D721Med (cell line): ENCODE measurements at regions not wholly inside any gene's neighbourhood (a gene's known extent, or its start where the extent isn't known, plus 50 kb on each side); places are given as distances from the start of the nearest gene placed in this dataset.

Source experiments
- DNase-seq: peaks from one replicate; pipeline ENCODE4 v3.0.0; 2011; ENCODE audit warnings: low spot score; ENCODE audit not compliant: insufficient read length
- FAIRE-seq: peaks from 2 replicates; lab custom pipeline; 2011; peaks lifted over from hg19 to GRCh38; lab: Jason Lieb, UNC
- CTCF ChIP-seq: IDR thresholded peaks from 2 replicates; pipeline ENCODE4 v1.5.1; 2012; ENCODE audit warnings: mild to moderate bottlenecking, control low read depth; ENCODE audit not compliant: insufficient read depth; ENCODE audit errors: missing control alignments

- DNase-seq (no peak), FAIRE-seq (no peak)
- TF ChIP-seq CTCF = no peak
Measured at GRCh38 chr2:147774805-147775204, 70.0 kb upstream of the ACVR2A start.

- FAIRE-seq = no peak
- no peak for TF ChIP-seq CTCF
- no peak for DNase-seq
Measured at GRCh38 chr2:147773479-147773878, 71.3 kb upstream of the ACVR2A start.

GRCh38 chr2:147772781-147773180 is 72.0 kb upstream of the ACVR2A start:
- DNase-seq (no peak), FAIRE-seq (no peak)
- no peak for TF ChIP-seq CTCF

GRCh38 chr2:147763861-147764260 is 81.0 kb upstream of the ACVR2A start:
- DNase-seq = no peak
- no peak for TF ChIP-seq CTCF
- no peak for FAIRE-seq

GRCh38 chr2:147760984-147761383 is 83.8 kb upstream of the ACVR2A start:
- FAIRE-seq = no peak
- TF ChIP-seq CTCF = no peak
- DNase-seq = no peak

GRCh38 chr2:147759536-147759935 is 85.3 kb upstream of the ACVR2A start:
- DNase-seq = no peak
- no peak for FAIRE-seq
- no peak for TF ChIP-seq CTCF

- TF ChIP-seq CTCF = no peak
- FAIRE-seq (no peak), DNase-seq (no peak)
Measured at GRCh38 chr2:147758821-147759220, 86.0 kb upstream of the ACVR2A start.
